ENCODE measurements at regions not wholly inside any gene's neighbourhood (a gene's known extent, or its start where the extent isn't known, plus 50 kb on each side); places are given as distances from the start of the nearest gene placed in this dataset.

DNA sequence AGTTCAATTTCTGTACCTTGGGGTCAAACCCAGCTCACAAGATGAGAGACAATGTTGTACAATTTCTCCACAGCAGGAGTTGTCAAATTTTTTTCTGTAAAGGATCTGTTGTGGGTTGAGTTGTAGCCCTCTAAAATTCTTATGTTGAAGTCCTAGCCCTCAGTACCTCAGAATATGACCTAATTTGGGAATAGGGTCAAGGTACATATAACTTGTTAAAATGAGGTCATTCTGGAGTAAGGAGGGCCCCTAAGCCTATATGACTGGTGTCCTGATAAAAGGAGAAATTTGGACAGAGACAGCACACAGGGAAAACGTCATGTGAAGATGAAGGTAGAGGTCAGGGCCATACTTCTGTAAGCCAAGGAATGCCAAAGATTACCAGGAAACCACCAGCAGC, 264.9 kb downstream of the TTC8 start:
- TF ChIP-seq, protein P1, sequence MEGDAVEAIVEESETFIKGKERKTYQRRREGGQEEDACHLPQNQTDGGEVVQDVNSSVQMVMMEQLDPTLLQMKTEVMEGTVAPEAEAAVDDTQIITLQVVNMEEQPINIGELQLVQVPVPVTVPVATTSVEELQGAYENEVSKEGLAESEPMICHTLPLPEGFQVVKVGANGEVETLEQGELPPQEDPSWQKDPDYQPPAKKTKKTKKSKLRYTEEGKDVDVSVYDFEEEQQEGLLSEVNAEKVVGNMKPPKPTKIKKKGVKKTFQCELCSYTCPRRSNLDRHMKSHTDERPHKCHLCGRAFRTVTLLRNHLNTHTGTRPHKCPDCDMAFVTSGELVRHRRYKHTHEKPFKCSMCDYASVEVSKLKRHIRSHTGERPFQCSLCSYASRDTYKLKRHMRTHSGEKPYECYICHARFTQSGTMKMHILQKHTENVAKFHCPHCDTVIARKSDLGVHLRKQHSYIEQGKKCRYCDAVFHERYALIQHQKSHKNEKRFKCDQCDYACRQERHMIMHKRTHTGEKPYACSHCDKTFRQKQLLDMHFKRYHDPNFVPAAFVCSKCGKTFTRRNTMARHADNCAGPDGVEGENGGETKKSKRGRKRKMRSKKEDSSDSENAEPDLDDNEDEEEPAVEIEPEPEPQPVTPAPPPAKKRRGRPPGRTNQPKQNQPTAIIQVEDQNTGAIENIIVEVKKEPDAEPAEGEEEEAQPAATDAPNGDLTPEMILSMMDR (IDR thresholded peaks at IDR 0.05; ENCODE audit: extremely low read depth in 1 of 2, insufficient read depth in 1 of 2, low read depth in 1 of 2, low read length in 2 of 2): no peak
- TF ChIP-seq POLR2AphosphoS5 (IDR thresholded peaks at IDR 0.05; ENCODE audit: insufficient read depth, low read depth, low read length): no peak

Measured in endothelial cell of umbilical vein (primary cell).